AG08396 (cell line): ENCODE measurements at regions not wholly inside any gene's neighbourhood (a gene's known extent, or its start where the extent isn't known, plus 50 kb on each side); places are given as distances from the start of the nearest gene placed in this dataset.

Source experiments
- DNase-seq: peaks from one replicate; pipeline ENCODE4 v3.0.0; 2012; ENCODE audit warnings: low spot score, mixed read lengths

- DNase-seq = no peak
Observed at GRCh38 chr5:99005506-99005905, 76.7 kb upstream of the CHD1 start.

GRCh38 chr5:99004960-99005359 lies 76.2 kb upstream of the CHD1 start:
- no peak for DNase-seq

- no peak for DNase-seq
Observed at GRCh38 chr5:99000876-99001275, 72.1 kb upstream of the CHD1 start.

GRCh38 chr5:99000221-99000620 lies 71.4 kb upstream of the CHD1 start:
- no peak for DNase-seq

GRCh38 chr5:98999631-99000030 lies 70.8 kb upstream of the CHD1 start:
- DNase-seq = no peak

- no peak for DNase-seq
Observed at GRCh38 chr5:98997000-98997399, 68.2 kb upstream of the CHD1 start.

- no peak for DNase-seq
Observed at GRCh38 chr5:98994611-98995010, 65.8 kb upstream of the CHD1 start.

GRCh38 chr5:98993512-98993911 lies 64.7 kb upstream of the CHD1 start:
- no peak for DNase-seq

GRCh38 chr5:98992552-98992951 lies 63.7 kb upstream of the CHD1 start:
- DNase-seq = no peak

- no peak for DNase-seq
Observed at GRCh38 chr5:98989727-98990126, 60.9 kb upstream of the CHD1 start.

- DNase-seq = no peak
Observed at GRCh38 chr5:98986587-98986986, 57.8 kb upstream of the CHD1 start.

- no peak for DNase-seq
Observed at GRCh38 chr5:98982880-98983279, 54.1 kb upstream of the CHD1 start.
